HG03045 (cell line): ENCODE measurements at regions not wholly inside any gene's neighbourhood (a gene's known extent, or its start where the extent isn't known, plus 50 kb on each side); places are given as distances from the start of the nearest gene placed in this dataset.
"Not testable (repeated sequence)": the region's sequence is repeated elsewhere in the genome, so short reads cannot be mapped to it uniquely, and the experiment has no call there.

Experiments
- ATAC-seq: cut with Tn5 transposase; IDR thresholded peaks from one replicate; pipeline ENCODE4 v1.9.1; 2021; ENCODE audit warnings: mild to moderate bottlenecking, moderate library complexity; ENCODE audit not compliant: unreplicated experiment

DNA sequence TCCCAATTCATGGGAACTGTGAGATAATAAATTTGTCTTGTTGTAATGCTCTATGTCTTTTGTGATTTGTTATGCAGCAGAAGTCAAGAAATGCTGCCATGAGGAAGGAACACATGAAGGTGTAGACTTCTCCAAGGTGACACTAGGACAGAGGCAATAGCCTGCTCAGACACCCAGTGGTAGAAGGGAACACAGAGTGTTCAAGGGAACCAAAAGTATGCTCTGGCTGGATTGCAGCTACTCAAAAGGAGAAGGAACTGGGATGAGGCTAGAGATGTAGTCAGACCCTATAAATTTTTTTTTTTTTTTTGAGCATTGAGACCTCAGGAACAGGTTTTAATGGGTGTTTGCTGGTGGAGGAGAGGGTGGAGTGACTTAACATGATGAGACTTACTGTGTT, 232.5 kb downstream of the PARP8 start:
- ATAC-seq = no peak

GRCh38 chr5:50900952-50901510, 234.6 kb downstream of the PARP8 start:
- no peak for ATAC-seq

DNA sequence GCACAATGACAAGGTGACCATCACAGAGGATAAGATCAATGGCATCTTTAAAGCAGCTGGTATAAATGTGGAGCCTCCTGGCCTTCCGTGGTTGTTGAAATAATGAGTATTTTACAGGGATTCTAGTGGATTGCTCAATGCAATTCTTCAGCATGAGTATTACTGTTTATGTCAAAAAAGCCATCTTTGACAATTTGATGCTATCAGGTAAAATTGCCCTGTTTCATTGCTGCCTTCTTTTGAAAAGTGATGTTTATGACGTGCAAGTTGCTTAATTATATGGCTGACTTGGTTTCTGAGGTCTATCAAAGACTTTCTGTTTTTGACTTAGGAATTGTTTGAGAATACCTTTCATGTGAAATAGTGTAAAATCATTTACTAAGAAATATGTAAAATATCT, 237.2 kb downstream of the PARP8 start:
- ATAC-seq = no peak

DNA sequence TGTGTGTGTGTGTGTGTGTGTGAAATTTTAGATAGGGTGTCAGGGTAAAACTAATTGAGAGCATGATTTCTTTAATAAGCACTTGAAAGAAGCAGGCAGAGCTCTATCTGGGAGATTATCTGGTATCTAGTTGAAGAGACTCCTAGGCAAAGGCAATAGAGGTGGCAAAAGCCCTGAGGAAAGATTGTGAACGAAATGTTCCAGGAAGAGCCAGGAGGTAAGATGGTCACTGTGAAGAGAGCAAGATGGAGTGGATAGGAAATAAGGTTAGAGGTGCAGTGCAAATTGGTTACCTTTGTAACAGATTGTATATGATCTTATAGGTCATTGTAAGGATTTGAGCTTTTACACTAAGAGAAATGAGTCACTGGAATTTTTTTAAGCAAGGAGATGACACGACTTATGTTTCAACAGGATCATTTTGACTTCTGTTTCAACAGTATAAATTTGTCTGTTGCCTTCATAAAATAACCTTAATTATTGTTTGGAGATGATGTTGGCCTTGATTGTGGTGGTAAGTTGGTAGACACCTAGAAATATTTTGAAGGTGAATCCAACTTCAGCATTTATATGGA, 239.6 kb downstream of the PARP8 start:
- ATAC-seq = no peak

GRCh38 chr5:50920160-50920559, 253.7 kb downstream of the PARP8 start:
- not testable (repeated sequence) for ATAC-seq

GRCh38 chr5:50921366-50922133, 255.1 kb downstream of the PARP8 start:
- ATAC-seq = no peak

GRCh38 chr5:50922134-50922941, 255.9 kb downstream of the PARP8 start:
- ATAC-seq = peak; percentile 64

GRCh38 chr5:50922942-50923767, 256.7 kb downstream of the PARP8 start:
- no peak for ATAC-seq

DNA sequence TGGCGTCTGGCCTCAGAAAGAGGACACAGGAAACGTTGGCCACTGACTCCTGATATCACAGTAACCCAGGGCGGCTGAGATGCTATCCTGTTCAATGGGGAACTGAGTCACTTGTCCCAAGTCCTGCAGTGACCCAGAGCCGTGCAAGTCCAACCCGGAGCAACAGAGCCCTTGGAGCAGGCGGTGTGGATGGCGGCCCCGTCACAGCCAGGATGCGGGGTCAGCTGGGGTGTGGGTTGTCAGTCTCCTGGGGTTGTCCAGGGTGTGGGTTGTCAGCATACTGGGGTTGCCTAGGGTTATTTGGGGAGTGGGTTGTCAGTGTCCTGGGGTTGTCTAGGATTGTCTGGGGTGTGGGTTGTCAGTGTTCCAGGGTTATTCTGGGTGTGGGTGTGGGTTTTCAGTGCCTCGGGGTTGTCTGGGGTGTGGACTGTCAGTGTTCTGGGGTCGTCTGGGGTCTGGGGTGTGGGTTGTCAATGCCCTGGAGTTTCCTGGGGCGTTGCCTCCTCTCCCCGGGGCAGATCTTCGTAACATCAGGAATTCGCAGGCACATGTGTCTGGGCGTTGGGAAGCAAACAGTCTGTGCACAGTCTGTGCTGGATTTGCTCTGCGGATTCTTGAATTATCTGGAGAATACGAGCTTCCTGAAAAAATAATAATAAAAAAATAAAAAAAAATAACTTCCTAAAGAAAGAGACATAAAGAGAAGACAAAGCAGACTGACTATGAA, 257.5 kb downstream of the PARP8 start:
- ATAC-seq = no peak

DNA sequence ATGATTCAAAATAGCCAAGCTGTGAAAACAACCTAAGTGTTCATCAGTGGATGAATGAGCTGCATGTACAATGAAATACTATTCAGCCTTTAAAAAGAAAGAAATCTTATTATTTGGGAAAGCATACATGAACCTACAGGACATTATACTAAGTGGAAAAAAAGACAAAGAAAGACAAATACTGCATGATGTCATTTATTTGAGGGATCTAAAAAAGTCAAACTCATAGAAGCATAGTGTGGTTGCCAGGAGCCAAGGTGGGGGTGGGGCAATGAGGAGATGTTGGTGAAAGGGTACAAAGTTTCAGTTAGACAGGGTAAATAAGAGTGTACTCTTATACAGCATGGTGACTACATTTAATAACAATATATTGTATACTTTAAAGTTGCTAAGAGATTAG, 261.5 kb downstream of the PARP8 start:
- no peak for ATAC-seq

GRCh38 chr5:50929174-50929573, 262.7 kb downstream of the PARP8 start:
- ATAC-seq = no peak

DNA sequence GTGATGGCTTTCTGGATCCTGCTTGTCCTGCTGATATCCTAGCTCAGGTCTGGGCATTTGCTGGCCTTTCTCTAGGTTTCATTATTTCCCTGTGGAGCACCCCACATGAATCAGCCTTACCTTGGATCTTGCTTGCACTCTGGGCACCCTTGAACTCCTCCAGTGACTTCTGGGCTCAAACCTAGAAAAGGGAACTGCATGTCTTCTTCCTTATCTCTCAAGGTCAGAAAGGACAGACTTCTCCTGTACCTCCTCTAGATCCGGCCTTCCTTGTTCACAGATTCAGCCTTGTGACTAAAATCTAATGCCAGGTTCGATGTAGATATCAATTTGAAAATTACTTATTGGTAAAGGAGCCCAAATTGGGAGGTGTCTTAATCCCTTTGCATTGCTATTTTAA, 267.9 kb downstream of the PARP8 start:
- no peak for ATAC-seq

DNA sequence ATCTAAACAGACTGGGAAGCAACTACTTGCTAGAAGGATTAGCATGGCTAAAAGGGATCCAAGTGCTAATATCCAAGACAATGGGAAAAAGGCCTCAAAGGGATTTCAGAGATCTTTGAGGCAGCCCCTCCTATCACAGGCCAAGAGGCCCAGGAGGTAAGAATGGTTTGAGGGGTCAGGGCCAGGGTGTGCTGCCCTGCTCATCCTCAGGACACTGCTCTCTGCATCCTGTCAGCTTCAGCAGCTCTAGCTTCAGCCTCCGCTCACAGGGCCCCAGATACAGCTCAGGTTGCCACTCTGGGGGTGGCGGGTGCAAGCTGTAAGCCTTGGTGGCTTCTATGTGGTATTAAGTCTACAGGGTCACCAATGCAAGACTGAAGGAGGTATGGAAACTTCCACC, 278.7 kb downstream of the PARP8 start:
- ATAC-seq = no peak

DNA sequence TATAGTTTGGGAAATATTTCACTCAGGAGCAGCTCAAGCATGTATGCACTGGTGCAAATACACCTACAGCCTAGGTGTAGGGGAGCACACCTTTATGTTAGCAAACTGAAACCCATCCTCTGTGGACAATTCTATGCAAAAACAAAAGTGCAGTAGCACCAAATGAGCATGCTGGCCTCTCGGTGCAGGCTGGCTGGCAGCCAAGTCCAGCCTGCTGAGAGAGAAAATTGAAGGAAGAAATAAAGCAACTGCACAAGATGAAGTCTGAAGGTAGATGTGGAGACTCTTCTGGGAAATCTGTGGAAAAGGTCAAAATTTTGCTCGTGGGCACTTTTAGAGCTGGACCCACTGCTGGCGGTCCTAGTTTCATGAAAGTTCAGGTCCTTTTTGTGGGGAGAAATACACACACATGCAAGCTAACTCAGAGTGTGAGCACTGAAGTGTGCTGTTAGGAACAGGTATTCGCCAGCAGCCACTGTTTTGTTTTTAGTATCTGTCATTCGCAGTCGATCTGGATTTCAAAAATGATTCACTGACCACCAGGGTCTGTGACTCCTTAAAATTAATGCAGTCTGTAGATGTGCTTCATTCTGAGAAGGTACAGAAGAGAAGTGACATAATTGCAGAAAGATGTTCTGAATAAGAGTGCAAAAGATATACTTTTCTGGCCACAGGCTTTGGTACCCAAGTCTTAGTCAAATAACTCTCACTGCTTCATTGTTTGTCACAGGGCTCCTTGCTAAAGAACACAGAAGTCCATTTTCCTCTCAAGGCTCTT, 281.7 kb downstream of the PARP8 start:
- ATAC-seq = no peak

DNA sequence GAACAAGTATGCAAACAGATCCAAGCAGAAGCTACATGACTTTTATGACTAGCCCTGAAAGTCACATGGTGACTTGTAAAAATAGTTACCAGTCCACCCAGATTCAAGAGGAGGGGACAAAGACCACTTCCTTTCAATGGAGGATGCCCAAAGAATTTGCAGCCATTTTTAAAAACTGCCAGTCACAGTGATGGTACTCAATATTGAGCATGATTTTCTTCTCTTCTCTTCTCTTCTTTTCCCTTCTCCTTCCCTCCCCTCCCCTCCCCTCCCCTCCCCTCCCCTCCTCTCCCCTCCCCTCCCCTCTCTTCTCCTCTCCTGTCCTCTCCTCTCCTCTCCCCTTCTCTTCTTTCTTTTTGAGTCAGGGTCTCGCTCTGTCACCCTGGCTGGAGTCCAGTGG, 286.9 kb downstream of the PARP8 start:
- ATAC-seq = no peak

DNA sequence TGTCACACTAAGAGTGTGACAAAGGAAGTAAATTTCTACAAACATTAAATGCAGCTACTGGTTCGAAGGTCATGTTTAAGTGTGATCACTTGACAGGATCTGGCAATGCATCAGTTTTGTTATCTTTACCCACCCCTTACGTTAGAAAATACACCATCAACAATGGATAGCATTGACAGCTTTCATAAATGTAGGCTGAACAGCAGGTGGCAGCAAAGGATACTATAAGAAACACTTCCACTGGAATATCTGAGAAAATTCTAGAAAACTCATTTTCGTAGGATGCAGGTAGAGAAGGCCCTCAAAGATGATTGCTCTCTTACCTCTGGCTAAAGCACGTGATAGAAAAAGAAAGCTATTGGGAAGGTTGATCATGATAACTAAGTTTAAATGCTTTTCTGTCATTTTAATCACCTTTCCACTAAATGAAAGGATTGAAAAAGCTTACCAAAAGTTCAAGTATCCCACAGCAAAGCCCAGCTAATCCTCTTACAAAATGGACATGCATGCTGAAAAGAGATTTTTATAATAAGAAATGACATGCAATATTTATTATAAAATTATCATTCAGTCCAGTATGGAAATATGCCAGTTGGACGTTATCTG, 292.5 kb downstream of the PARP8 start:
- no peak for ATAC-seq

DNA sequence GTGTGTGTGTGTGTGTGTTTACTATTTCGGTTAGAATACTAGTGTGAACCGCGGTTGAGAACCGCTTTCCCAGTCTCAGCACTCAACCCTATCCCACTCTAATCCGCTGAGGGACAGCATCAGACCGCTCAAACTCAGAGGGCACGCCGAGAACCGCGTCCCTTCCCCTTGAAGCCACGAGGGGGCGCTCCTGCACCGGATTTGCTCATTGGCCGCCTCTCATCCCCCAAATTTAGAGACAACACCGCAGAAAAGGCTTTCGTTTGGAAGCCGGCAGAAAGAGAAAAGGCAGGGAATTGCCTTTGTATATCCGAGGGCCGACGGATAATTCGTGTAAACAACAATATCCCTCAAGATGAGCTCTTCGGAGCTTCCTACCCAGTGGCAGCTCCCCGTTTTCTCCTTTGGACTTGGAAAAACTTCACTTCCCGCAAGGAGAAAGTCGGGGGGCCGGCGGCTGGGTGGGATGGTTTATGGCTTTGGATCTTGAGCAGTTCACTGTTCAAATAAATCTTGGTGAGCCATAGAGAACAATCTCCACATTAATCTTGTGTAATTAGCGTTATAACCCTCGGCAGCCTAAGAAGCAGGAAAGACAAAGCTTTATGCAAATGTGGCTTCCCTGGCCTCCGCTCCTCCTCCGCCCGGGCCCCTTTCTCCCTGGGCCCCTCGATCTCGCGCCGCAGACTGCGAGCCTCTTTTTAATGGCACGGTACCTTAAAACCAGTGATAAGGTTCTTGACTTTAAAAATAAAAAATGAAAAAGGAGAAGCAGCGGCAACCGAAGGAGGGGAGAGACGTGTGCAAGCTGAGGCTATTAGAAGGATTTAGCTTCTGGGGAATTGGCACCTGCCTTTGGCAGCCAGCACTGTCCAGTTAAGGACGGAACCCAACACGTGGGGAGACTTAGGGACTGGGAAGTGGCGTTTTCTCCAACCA, 296.8 kb downstream of the PARP8 start:
- ATAC-seq = peak; percentile 81
